ENCODE measurements at regions not wholly inside any gene's neighbourhood (a gene's known extent, or its start where the extent isn't known, plus 50 kb on each side); places are given as distances from the start of the nearest gene placed in this dataset.
A peak's percentile ranks its signal among the peaks of the same experiment; 100 is the strongest.

DNA sequence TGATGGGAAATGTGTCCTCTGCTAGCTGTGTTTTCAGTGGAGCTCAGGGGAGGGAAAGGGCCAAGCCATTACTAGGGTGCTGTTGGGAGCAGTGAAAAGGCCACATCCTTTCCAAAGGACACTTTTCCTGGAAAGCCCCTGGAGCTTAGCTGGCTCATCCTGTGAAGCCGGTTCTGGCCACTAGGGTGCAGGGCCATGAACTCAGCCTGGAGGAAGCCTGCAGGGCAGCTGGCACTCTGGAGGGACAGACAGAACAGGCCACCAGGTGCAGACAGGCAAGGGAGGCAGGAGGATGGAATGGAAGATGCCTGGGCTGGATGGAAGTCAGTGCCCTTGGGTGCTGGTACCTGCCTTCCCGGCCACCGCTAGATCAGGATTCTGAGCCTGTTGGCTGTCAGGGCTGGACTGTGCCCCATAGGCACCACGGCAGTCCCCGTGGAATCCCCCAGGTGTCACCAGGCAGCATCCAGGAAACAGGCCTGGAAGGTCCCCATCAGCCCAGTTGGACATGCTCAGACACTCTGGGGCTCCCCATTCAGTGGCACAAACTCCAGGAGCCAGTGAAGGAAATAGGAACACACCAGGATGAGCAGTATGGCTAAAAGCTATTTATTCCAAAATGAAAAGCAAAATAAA lies 76.2 kb upstream of the C2CD4B start:
- peak; percentile 85 for TF ChIP-seq CTCF (conservative IDR thresholded peaks at IDR 0.05)
- Mint-ChIP-seq H3K4me3 (no peak overlapping the region), H3K27ac (no peak overlapping the region), H3K27me3 (ENCODE audit: insufficient read depth) (peaks cover 6% of the 10 kb centered on the region), H3K36me3 (ENCODE audit: low read depth) (no peaks in the 10 kb centered on the region), H3K4me1 (no peaks in the 10 kb centered on the region), H3K9me3 (peaks cover 4% of the 10 kb centered on the region)
- H3K36me3 ChIP-seq (ENCODE audit: control insufficient read depth, insufficient read depth, low read length), result no peaks in the 10 kb centered on the region
- no peaks in the 10 kb centered on the region for H3K27me3 ChIP-seq (ENCODE audit: control insufficient read depth, insufficient read depth, low read length, poor library complexity, severe bottlenecking)
- H3K4me1 ChIP-seq (ENCODE audit: control insufficient read depth, insufficient read depth, low read length), result no peaks in the 10 kb centered on the region
- no peak overlapping the region for H3K9ac ChIP-seq (ENCODE audit: extremely low read depth, low read length, poor library complexity, severe bottlenecking)
- H3K27ac ChIP-seq (ENCODE audit: low read depth, low read length), result no peak overlapping the region
- H3K4me3 ChIP-seq (ENCODE audit: low read length), result no peak overlapping the region
- DNase-seq, result peak; percentile 91
- H3K9me3 ChIP-seq (ENCODE audit: control insufficient read depth, low read length), result peaks cover 5% of the 10 kb centered on the region
- 81 to 100% methylated on average over 2 to 5 of the region's 5 CpGs for WGBS, 2 experiments (ENCODE audit: insufficient coverage in 1 of 2, insufficient read length in 1 of 2)

GRCh38 chr15:62242999-62243398 lies 77.9 kb upstream of the C2CD4B start:
- Mint-ChIP-seq H3K27ac (no peak overlapping the region), H3K4me3 (no peak overlapping the region), H3K27me3 (ENCODE audit: insufficient read depth) (peaks cover 15% of the 10 kb centered on the region), H3K9me3 (peaks cover 4% of the 10 kb centered on the region), H3K36me3 (ENCODE audit: low read depth) (no peaks in the 10 kb centered on the region), H3K4me1 (no peaks in the 10 kb centered on the region)
- H3K9me3 ChIP-seq (ENCODE audit: control insufficient read depth, low read length), result peaks cover 2% of the 10 kb centered on the region
- TF ChIP-seq CTCF (conservative IDR thresholded peaks at IDR 0.05), result no peak
- H3K9ac ChIP-seq (ENCODE audit: extremely low read depth, low read length, poor library complexity, severe bottlenecking), result no peak overlapping the region
- H3K27me3 ChIP-seq (ENCODE audit: control insufficient read depth, insufficient read depth, low read length, poor library complexity, severe bottlenecking), result no peaks in the 10 kb centered on the region
- no peak overlapping the region for H3K4me3 ChIP-seq (ENCODE audit: low read length)
- DNase-seq, result no peak
- 95 to 97% methylated on average over 3 to 7 of the region's 7 CpGs for WGBS, 2 experiments (ENCODE audit: insufficient coverage in 1 of 2, insufficient read length in 1 of 2)
- no peaks in the 10 kb centered on the region for H3K4me1 ChIP-seq (ENCODE audit: control insufficient read depth, insufficient read depth, low read length)
- H3K36me3 ChIP-seq (ENCODE audit: control insufficient read depth, insufficient read depth, low read length), result no peaks in the 10 kb centered on the region
- H3K27ac ChIP-seq (ENCODE audit: low read depth, low read length), result no peak overlapping the region

DNA sequence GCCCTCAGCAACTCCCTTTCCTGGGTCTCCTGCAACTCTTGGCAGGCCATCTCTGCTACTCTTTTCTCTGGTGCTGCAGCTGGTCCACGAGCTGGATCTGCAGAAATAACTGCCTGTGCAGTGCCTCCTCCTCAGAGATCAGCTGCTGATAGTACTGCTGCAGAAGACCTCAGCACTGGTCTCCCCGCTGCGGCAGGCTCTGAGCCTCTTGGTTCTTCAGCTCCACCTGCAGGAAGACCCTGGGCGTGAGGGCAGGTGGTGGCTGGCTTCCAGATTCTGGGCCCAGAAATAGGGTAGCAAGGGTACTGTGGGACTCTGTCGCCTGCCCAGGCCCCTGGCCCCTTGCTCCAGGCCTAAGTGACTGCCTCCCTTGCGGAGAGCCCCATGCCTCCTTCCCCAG lies 79.7 kb upstream of the C2CD4B start:
- H3K9me3 ChIP-seq (ENCODE audit: control insufficient read depth, low read length), result no peaks in the 10 kb centered on the region
- no peak overlapping the region for H3K4me3 ChIP-seq (ENCODE audit: low read length)
- WGBS, 2 experiments (ENCODE audit: insufficient coverage in 1 of 2, insufficient read length in 1 of 2), result 78 to 100% methylated on average over 2 to 6 of the region's 6 CpGs
- H3K9ac ChIP-seq (ENCODE audit: extremely low read depth, low read length, poor library complexity, severe bottlenecking), result no peak overlapping the region
- H3K27ac ChIP-seq (ENCODE audit: low read depth, low read length), result no peak overlapping the region
- H3K4me1 Mint-ChIP-seq, result peaks cover 10% of the 10 kb centered on the region
- H3K27me3 ChIP-seq (ENCODE audit: control insufficient read depth, insufficient read depth, low read length, poor library complexity, severe bottlenecking), result no peaks in the 10 kb centered on the region
- H3K9me3 Mint-ChIP-seq, result no peaks in the 10 kb centered on the region
- no peaks in the 10 kb centered on the region for H3K36me3 ChIP-seq (ENCODE audit: control insufficient read depth, insufficient read depth, low read length)
- peak; percentile 71 for DNase-seq
- H3K27ac Mint-ChIP-seq, result no peak overlapping the region
- TF ChIP-seq CTCF (conservative IDR thresholded peaks at IDR 0.05), result peak; percentile 66
- no peaks in the 10 kb centered on the region for H3K36me3 Mint-ChIP-seq (ENCODE audit: low read depth)
- no peak overlapping the region for H3K4me3 Mint-ChIP-seq
- peaks cover 15% of the 10 kb centered on the region for H3K27me3 Mint-ChIP-seq (ENCODE audit: insufficient read depth)
- H3K4me1 ChIP-seq (ENCODE audit: control insufficient read depth, insufficient read depth, low read length), result no peaks in the 10 kb centered on the region

All from endodermal cell (in vitro differentiated cells).